HG02678 (cell line): ENCODE measurements at regions not wholly inside any gene's neighbourhood (a gene's known extent, or its start where the extent isn't known, plus 50 kb on each side); places are given as distances from the start of the nearest gene placed in this dataset.
"Not testable (repeated sequence)": the region's sequence is repeated elsewhere in the genome, so short reads cannot be mapped to it uniquely, and the experiment has no call there.

Source experiments
- ATAC-seq: cut with Tn5 transposase; IDR thresholded peaks from one replicate; pipeline ENCODE4 v1.9.1; 2021; ENCODE audit warnings: mild to moderate bottlenecking, moderate library complexity; ENCODE audit not compliant: unreplicated experiment

DNA sequence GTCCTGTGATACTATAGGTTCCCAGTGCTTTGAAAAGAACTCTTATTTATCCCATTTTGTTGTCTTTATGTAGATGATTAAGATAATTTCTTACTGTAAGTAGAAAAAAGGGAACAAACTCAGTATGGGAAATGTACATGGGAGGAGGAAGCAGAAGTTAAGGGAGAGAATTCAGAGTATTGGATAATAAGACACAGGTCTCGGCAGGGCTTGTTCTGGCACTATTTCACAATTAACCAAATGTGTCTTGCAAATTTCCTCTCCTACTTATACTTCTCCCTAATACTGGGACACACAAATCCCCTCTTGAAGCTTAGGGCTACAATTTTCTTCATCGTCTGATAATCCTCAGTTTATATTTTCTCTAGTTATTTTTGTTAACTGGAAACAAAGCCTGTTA is 744.0 kb downstream of the ADCYAP1 start:
- no peak for ATAC-seq

DNA sequence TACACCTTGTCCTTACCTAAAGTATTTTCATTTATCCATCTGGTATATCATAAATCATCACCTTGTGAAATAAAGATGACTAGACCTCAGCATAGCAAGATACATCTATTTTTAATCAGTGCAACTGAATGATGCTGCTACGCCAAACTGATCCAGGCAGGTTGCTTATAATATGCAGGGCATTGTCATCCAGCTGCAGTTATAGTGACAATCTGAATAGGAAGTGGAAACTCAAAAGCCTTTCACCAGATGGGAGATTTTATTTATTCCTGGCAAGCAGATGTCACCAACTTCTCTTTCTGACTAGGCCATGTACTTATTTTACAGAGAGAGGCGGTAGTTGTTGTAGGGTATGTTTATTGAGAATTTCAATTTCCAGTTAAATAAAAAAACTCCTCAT is 747.3 kb downstream of the ADCYAP1 start:
- no peak for ATAC-seq

DNA sequence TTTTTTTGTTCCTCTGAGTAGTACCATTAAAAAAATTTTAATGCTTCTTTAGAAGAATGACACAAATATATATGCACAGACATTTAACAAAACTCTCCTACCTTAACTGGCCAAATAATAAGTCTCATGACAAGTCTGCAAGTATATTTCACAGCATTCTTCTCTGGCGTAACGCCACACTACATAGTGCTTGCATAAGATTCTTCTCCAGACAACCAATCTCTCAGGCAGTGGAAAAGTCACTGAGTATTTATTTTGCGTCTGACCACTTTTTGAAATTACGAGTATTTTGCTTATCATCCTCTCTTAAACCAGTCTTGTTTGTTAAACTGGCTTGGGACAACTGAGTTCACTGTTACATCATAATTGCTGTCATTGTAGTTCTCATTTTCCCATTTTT is 749.2 kb downstream of the ADCYAP1 start:
- no peak for ATAC-seq

DNA sequence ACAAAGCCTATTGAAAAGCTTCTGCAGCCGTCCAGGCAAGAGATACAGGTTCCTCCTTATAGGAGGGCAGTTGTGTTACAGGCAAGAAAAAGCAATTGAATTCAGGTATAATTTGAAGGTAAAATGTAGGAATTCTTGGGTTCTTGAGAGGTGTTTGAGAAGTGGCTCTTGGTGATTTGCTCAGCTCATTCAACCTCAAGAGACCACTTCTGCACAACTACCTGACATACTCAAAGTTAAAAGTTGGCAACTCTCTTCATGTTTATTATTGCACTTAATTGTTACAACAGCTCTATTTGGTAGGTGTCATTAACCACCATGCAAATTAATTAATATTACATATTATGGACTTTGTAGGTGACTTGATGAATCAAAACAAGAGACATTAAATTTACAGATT is 753.2 kb downstream of the ADCYAP1 start:
- no peak for ATAC-seq

DNA sequence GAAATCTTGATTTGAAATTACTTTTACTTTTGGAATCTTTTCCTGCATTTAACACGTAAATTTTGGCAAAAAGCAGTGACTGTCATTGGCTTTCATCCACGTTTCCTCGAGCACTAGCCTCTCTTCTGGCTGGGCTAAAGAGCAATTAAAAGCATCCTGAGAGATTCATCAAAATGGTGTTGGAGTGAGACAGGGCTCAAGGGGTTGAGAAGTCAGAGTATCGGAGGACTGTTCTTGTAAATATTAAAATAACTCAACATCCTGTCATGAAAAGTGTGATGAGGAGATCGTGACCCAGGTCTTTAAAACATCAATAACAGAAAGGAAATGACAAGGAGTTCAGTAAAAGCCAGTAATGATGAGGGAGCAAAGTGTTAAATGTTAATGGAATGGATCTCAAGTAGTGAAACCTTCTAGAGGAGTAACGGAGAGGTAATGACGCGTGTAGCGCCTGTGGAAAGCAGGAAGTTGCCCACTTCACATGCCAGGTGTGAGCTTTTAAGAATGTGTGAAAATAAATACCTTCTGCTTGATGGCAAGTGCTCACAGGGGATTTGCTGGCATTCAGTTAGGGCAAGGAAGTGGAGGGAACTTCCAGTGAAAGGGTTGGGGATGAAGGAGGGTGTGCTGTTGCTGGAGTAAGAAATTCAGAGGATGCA is 754.4 kb downstream of the ADCYAP1 start:
- ATAC-seq: no peak

DNA sequence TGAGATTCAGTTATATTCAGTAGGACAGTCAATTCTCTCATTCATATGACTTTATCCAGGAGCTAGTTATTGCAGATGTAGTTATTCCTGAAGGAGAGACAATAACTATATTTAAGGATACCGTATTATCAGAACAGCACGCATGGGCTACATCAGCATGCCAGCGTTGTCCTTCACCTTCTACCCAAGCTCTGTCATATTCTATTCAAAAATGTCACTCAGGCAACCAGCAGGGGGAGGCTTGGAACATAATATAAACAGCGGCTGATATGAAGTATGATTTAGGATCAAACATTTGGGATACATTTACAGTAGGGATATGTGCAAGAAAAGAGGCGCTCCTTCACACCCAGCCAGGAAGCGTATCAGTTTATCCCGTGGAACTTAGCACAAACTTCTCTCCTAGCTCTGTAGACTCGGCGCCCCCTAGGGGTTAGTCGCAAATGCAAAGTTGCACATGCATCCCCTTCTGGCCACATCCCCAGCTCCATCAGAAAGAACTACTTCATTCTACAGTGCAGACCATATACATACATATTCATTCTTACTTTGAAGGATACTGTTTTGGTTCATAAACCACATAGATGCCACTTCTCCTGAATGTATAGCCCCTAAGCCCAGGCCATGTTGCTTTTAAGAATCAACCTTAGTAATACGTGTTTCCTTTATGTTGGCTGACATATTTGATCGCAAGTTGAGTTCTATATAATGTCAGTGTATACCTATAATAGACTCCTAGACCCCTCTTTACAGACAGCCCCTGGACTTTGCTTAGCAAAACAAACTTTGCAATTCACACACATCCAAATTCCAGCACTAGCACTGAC is 759.4 kb downstream of the ADCYAP1 start:
- ATAC-seq: peak; percentile 54

DNA sequence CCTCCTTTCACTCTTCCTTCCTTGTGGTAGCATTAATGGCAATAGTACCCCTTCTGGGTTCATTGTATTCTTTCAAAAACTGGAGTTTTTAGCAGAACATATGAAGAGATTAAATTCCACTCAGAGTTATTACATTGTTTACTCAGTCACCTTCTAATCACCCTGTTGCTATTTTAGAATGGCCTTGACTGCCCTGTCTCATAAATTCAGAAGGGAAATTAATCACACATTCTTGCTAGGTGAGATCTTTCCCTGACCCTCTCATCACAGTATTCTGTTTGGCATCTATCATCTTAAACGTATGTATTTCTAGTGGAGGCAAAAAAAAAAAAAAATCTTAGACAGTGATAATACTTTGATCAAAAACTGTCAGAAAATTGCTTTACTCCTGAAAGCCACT is 760.4 kb downstream of the ADCYAP1 start:
- no peak for ATAC-seq

DNA sequence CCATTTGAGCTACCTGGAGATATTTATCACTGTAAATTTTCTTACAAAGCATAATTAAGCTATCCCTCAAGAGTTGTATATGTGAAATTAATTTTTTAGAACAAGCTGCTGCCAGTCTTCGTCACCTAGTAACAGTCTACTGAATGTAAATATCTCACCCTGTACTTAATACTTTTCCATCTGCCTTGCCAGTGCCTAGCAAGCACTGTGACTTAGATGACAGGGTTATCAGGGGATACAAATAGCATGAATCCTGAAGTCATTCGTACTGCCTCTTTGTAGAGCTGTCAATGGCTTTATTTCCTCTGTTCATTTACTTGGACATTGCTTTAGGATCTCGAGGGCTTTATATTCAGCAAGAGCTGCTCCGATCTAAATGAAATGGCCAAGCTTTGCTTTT is 763.6 kb downstream of the ADCYAP1 start:
- ATAC-seq: no peak

DNA sequence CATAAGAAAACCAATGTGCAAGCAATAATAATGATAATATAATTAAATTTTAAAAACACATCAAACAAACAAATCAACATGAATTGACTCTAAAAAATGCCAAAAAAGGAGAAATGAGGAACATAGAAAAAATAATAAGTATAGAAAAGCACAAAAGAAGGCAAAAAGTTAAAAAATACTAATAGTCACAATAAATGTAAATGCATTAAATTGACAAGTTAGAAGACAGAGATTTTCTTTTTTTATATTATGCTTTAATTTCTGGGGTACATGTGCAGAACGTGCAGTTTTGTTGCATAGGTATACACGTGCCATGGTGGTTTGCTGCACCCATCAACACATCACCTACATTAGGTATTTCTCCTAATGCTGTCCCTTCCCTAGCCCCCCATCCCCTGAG is 767.0 kb downstream of the ADCYAP1 start:
- not testable (repeated sequence) for ATAC-seq

DNA sequence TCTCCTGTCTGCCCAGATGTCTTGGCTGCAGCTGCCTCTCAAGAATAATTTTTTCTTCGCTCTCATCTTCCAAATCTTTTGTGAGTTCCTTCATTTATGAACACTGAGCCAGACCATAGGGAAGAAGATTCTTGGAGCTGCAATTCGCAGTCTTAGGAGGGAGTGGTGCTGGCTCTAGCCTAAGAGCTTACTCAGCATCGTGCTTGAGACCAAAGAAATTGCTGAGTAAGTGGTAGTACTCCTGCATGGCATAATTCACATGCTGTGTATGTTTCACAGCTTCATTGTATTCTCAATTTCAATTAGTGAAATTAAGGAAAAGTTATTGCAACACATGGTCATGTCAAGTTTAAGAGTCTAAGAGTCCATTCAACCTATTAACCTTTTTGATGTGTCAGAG is 771.7 kb downstream of the ADCYAP1 start:
- ATAC-seq: no peak

DNA sequence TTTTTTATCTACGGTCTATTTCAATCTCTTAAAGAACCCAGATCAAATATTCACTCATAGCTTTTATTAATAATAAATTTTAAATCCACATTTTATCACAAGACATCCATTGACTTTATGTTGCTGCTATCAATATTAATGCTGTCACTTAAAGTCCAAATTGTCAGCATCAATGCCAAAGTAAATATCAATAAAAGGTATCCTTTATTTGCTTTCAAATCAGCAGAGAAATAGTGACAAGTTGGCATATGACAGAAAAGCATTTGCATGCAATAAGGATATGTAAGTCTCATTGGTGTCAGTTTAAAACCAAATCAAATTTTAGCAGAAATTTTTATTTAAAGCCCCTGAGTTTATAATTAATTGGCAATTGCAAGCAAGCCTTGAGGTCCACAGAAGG is 775.4 kb downstream of the ADCYAP1 start:
- no peak for ATAC-seq

DNA sequence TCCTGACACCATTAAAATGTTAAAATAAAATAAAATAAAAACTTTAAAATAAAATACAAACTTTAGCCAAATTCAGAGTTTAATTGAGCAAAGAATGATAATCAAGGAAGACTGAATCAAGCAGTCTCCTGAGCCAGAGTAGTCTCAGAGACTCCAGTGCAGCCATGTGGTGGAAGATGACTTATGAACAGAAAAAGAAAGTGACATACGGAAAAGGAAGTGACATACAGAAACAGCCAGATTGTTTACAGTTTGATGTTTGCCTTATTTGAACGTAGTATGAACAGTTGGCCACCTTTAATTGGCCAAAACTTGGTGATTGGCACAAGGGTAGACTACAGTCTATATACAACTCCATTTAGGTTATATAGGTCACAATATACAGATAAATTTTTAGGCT is 787.2 kb downstream of the ADCYAP1 start:
- no peak for ATAC-seq

DNA sequence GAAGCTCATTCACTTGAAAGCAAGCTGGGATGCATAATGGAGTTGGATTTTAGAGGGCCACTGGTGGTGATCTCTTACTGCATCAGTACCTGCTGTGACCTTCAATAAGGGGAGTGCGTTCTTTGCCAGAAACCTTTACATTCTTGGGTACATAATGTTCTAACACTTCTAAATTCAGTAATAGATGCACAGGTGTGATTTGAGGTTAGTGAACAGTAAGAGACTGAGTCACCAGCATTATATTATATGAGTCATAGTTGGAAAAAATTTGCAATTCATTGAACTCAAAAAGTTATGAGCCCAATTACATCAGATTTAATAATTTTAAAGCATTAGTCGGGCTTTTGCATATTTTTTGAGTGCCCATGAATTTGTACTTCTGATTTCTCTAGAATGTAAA is 803.3 kb downstream of the ADCYAP1 start:
- no peak for ATAC-seq

DNA sequence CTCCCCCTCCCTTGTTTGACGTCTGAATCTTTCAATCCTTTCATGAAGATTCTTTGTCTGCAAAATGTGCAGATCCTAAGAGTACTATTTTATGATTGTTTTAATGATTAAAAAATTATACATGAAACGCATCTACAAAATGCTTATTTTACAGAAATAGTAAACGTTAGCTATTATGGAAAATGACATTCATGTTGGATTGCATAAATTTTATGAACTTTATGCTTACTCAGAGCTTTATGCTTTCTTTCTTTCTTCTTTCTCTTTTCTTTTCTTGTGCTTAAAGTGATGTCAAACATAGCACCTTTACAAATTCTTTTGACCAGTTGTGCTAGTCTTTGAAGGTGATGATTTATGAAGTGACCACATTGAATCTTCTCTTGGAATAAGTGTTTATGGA is 805.4 kb downstream of the ADCYAP1 start:
- ATAC-seq: no peak

DNA sequence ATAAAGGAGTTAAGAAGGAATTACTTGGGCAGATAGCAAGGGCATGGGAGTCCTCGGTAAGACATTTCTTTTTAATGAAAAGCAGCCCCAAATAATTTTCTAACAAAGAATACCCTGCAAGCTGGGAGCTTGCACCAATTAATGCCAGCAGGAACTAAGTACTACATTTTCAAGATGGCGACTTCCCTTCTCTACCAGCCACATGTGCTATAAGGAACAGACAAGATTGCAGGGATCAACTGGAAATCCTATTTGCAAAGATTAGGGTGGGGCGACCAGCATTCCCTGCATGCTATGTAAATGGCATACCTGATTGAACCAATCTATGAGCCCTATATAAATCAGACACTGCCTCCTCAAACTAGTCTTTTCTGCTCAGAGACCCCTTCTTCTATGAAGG is 827.5 kb downstream of the ADCYAP1 start:
- ATAC-seq: no peak

DNA sequence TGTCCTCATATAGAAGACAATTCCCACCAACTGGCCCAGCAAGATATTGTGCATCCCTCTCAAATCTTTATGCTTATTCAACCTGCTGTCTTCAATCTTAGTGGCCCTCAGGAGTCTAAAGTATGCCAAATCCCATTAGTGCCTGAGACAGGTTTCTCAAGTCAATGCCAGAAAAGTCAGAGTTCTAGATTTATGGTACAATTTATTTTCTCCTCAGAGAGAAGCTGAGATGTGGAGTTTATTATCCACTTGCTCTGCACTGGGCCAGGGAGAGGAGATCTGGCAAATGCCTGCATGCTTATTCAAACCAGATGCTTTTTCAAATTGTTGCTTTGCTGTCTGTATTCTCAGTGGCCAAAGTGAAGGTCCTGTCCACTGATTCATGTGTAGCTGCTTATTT is 825.2 kb downstream of the METTL4 start:
- no peak for ATAC-seq

DNA sequence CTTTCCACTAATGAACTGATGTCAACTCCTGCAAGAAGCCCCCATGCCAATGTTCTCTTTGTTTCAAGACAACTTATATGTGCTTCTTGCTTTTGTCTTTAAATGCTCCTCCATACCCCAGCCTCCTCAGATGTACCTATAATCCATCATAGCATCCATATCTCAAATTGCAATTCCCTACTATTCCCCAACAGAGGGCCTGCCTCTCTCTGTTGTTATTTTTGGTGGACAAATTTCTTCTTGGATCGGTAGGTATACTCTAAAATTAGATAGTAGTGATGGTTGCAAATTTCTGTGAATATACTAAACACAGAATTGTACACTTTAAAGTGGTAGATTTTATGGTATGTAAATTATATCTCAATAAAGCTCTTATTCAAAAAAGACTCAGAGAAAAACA is 820.1 kb downstream of the METTL4 start:
- no peak for ATAC-seq

DNA sequence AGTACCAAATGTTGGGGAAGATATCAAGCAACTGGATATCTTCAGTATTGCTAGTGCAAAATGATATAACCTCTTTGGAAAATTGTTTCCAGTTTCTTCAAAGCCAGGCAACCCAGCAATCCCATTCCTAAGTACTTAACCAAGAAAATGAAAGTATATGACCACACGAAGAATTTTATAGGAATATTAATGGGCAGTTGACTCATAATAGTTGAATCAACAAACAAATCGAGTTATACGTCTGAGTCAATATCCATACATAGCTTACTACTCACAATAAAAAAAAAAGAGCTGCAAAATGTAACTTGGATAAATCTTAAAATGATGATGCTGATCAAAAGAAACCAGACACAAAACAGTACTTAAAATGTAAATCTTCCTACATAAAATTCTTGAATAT is 810.4 kb downstream of the METTL4 start:
- no peak for ATAC-seq

DNA sequence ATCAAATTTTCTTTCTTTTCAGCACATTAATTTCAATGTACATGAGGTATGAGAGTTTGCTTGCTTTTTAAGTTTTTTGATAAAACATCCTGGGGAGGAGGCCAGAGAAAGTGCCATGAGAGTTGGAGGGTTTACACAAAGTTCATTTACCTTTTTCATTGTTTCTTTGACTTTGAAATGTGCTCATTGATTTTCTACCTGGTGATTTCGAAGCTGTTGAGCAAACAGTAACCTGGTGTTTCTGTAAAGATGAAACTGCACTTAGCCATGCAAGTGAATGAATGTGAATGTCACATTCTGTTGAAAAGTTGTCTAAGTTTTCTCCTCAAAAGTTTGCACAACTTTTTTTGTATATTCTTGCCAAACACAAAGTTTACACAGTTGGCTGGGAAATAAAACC is 797.0 kb downstream of the METTL4 start:
- no peak for ATAC-seq

DNA sequence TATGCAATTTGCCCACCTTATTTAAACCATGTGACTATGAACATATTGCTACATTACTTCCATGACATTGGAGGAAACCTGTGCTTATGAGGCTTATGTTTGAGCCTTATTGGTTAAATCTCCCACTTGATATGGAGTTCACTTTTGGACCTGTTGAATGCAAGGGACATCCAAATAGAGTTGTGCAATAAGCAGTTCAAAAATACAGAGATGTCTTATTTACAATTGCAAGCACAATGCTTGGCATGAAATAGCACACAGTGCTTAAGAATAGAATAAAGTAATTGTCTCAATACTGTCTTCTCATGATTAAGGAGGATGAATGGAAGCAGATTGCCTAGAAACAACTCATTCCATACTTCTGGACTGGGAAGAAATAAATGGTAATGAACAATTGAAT is 793.5 kb downstream of the METTL4 start:
- ATAC-seq: no peak

DNA sequence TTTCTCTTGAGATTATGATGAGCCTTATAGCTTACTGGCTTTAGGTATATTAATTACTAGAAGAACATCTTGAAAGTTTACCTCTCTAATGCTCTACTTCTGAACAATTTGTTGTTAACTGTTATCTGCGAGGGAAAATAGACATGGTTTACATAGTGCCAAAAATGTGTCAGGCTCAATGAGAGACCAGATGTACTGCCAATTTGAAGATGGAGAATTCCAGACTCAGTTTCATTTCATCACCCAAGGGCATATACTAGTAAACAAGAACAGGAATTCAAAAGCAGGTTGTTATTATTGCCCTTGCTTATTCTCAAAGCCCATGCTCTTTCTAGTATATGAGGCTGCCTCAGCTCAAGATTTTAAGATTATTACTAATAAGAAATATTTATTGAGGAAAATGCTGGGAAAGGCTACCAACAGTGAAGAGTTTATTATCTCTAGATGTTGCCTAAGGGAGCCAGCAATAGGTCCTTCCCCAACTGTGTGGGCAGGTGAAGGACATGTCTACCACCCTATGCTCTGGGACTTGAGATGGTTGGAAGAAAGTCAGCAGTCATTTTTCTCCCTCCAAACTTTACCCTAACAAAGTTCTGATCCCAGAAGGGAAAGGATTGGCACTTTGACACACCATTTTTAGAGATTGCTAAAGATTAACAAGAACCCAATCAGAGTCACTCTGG is 792.7 kb downstream of the METTL4 start:
- ATAC-seq: no peak

DNA sequence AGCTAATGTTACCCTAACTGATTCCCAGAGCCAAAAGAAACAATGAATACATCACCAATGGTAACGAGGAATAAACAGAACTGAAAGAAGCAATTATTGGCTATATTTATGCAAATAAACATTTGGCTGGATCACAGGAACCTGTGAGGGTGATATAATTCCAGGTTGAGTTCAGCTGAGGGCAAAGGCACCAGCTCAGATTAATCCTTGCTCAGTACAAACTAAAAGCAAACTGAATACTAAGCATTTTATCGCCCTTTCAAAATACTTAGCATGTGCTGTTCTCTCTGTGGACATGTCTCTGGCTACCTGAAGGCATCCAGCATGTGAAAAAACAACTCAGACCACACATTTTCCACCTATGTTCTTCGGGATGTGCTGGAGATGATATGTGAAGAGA is 791.7 kb downstream of the METTL4 start:
- ATAC-seq: no peak
